ENCODE measurements at regions not wholly inside any gene's neighbourhood (a gene's known extent, or its start where the extent isn't known, plus 50 kb on each side); places are given as distances from the start of the nearest gene placed in this dataset.

DNA sequence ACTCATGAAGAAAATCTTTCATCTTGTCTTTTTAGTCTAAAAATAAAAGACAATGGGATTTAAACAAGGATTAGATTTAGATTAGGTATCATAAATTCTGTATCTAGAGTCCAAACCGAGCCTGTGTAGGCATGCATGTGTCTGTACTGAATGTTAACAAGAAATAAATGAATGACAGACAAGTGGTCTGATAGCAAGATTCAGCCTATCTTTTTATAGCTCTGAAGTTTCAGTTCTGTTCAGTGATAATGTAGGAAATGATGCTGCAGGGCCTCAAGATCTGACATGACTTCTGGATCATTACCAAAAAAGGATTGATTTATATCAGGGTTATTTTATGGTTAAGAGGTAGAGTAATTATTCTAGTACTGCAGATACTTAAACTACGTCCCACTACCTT, 137.0 kb upstream of the ATP5MC3 start:
- Histone ChIP-seq H3K9me3 (no peaks in the 10 kb centered on the region), H3K4me1 (no peaks in the 10 kb centered on the region), H3K36me3 (no peaks in the 10 kb centered on the region), H3K27ac (no peak overlapping the region), H3K4me3 (no peak overlapping the region), H3K27me3 (no peaks in the 10 kb centered on the region)
- no peak for TF ChIP-seq POLR2A (IDR thresholded peaks at IDR 0.05)
- TF ChIP-seq, protein P1, sequence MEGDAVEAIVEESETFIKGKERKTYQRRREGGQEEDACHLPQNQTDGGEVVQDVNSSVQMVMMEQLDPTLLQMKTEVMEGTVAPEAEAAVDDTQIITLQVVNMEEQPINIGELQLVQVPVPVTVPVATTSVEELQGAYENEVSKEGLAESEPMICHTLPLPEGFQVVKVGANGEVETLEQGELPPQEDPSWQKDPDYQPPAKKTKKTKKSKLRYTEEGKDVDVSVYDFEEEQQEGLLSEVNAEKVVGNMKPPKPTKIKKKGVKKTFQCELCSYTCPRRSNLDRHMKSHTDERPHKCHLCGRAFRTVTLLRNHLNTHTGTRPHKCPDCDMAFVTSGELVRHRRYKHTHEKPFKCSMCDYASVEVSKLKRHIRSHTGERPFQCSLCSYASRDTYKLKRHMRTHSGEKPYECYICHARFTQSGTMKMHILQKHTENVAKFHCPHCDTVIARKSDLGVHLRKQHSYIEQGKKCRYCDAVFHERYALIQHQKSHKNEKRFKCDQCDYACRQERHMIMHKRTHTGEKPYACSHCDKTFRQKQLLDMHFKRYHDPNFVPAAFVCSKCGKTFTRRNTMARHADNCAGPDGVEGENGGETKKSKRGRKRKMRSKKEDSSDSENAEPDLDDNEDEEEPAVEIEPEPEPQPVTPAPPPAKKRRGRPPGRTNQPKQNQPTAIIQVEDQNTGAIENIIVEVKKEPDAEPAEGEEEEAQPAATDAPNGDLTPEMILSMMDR (IDR thresholded peaks at IDR 0.05) = no peak
- ATAC-seq (no peak), DNase-seq (no peak)
- 46 to 54% (median 52%) methylated on average over 2 of the region's 2 CpGs for WGBS, 4 donors
- intact Hi-C loops (cut with DNase I) = no loop called here

DNA sequence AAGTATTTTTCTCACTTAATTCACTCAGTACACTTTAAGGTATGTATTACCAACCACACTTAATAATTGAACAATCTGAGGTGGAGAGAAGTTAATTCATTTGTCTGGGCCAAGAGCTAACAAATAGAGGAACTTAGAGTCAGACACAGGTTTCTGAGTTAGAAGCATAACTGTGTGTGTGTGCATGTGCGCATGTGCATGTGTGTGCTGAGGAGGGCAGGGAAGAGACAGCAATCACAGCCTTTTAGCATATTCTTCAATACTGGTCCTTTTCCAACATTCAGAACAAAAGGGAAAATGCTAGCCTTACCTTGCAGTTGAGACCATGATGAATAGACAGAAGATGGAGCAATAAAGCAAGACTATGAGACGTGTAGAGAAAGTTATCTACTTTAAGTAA, 136.2 kb upstream of the ATP5MC3 start:
- 85 to 93% (median 89%) methylated on average over 2 of the region's 2 CpGs for WGBS, 4 donors

DNA sequence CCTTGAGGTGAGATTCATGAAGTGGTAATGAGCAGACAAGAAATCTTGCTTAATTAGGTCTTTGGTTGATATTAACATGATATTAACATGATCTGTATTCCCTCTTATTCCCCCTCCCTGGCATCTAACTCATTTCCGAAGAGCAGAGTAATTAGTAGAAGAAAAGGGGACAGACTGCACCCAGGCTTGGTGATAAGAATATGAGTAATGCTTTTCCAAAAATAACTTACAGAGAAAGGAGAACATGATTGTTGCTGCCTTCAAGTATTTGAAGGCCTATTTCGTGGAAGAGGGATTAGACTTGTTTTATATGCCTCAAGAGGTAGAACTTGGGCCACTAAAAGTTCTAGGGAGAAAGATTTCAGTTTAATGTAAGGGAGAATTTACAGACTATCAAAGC, 130.6 kb upstream of the ATP5MC3 start:
- Histone ChIP-seq H3K36me3 (no peaks in the 10 kb centered on the region), H3K4me1 (peaks cover 0 to 10% (median 0%) of the 10 kb centered on the region in 12 donors), H3K4me3 (no peak overlapping the region), H3K27me3 (peaks cover 0 to 17% (median 0%) of the 10 kb centered on the region in 9 donors), H3K9me3 (no peaks in the 10 kb centered on the region), H3K27ac (no peak overlapping the region)
- WGBS, 4 donors = 5 to 15% (median 13%) methylated on average over 2 of the region's 2 CpGs
- DNase-seq (no peak), ATAC-seq (peak; percentile 10 to 80 (median 52))
- no peak for TF ChIP-seq POLR2A (IDR thresholded peaks at IDR 0.05)
- TF ChIP-seq, protein P1 (IDR thresholded peaks at IDR 0.05) = no peak
- intact Hi-C loops (cut with DNase I) = no loop called here

More for the DNA sequence above, 136.2 kb upstream of the ATP5MC3 start:
- H3K27me3 ChIP-seq = peaks cover 0 to under 1% (median 0%) of the 10 kb centered on the region in 9 donors
- DNase-seq = no peak
- H3K36me3 ChIP-seq = no peaks in the 10 kb centered on the region
- no peaks in the 10 kb centered on the region for H3K9me3 ChIP-seq
- no peak overlapping the region for H3K4me3 ChIP-seq
- no peaks in the 10 kb centered on the region for H3K4me1 ChIP-seq
- ATAC-seq = no peak
- H3K27ac ChIP-seq = no peak overlapping the region
- intact Hi-C loops (cut with DNase I) = no loop called here
- TF ChIP-seq POLR2A (IDR thresholded peaks at IDR 0.05) = no peak
- TF ChIP-seq, protein P1 (IDR thresholded peaks at IDR 0.05) = no peak

DNA sequence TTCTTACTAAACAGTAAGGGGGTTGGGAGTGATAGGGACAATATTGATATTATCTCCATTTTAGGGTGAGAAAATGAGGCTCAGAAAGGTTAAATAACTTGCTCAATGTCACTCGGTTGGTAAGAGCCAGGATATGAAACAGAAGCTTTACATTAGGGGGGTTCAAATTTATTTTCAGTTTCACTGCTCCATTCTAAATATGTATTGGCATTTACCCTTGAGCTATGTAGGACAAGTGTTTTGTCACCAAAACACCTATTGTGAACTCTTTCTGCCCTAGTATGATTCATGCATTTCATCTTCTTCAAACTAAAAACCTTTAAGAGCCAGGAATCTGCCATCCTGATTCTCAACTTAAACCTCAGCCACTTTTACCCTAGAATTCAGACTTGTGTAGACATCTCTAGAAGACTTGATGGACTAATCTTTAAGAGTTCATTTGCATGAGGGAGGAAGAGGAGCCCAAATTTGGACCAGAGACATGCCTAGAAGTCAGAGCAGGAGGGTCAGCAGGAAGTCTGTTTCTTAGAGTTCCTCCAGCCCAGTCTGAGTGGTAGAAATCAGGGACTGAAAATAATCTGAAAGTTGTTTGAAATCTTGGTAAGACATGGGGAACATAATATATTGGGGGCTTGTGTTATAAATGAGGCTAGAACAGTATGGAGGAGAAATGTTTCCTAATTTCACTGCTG, 129.4 kb upstream of the ATP5MC3 start:
- 68 to 88% (median 83%) methylated on average over 1 of the region's 1 CpG for WGBS, 4 donors
- ATAC-seq (no peak), DNase-seq (no peak)
- H3K27ac ChIP-seq = no peak overlapping the region
- intact Hi-C loops (cut with DNase I) = no loop called here
- TF ChIP-seq, protein P1 (IDR thresholded peaks at IDR 0.05) = no peak
- H3K9me3 ChIP-seq = no peaks in the 10 kb centered on the region
- no peaks in the 10 kb centered on the region for H3K36me3 ChIP-seq
- no peak overlapping the region for H3K4me3 ChIP-seq
- H3K4me1 ChIP-seq = peaks cover 0 to 10% (median 0%) of the 10 kb centered on the region in 12 donors
- H3K27me3 ChIP-seq = peaks cover 0 to 17% (median 0%) of the 10 kb centered on the region in 9 donors
